ENCODE measurements at regions not wholly inside any gene's neighbourhood (a gene's known extent, or its start where the extent isn't known, plus 50 kb on each side); places are given as distances from the start of the nearest gene placed in this dataset.

DNA sequence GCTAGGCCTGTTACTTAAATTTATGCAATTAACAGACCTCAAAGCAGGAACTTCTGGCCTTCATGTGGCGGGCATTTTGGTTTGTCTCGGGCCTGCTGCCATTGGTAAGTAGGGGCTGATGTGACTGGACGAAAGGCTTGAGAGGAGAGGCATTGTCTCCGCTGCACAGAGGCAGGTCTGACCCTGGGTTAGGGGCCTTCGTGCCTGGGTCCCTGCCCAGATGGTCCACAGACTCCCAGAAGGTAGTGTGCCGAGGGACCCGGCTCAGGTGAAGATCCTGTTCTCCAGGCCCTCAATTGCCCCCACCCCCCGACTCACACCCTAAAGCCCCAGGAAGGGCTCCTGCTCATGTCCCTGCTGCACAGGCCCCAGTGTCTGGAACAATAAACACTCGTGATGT, 764.9 kb downstream of the TMEM182 start:
- no peak for DNase-seq

- no peak for DNase-seq
These were observed 765.4 kb downstream of the TMEM182 start for GRCh38 chr2:103527278-103527677.

DNA sequence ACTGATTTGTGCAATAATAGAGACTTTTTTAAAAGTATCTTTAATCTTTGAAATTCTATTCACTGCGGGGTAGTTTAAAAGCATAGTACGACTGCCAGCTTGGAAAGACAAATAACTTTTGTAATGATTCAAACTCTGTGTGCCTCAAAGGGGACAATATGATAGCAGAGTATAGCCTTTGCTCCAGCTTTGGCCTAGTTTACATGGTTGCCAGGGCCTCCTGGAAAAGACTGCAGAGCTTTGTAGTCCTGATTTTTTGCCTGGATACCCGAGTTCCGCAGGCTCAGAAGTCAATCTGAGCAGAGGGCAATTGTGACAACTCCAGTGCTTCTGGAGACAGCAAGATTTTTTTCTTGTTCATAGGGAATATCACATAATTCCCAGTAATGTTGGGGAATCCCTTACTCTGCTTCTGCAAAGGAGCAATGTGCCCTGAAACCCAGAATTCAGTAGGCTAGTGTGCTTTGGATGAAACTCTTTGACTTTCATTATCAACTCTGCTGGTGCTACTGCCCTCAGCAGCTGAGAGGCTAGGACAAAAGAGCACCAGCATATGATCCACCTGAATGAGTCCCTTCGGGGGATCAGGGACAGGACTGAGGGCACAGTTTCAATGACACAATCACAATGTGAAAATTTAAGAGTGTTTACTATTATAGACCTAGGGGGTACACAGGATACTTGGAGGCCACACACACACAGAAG, 768.1 kb downstream of the TMEM182 start:
- no peak for DNase-seq

DNA sequence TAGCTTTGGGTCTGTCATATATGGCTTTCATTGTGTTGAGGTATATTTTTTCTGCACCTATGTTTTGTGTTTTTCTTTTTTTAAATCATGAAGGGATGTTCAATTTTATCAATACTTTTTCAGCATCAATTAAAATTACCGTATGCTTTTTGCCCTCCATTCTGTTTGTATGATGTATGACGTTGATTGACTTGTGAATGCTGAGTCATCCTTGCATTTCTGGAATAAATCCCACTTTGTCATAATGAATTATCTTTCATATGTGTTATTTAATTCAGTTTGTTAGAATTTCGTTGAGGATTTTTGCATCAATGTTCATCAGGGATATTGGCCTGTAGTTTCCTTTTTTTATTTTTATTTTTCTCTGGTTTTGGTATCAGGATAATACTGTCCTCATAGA, 790.9 kb downstream of the TMEM182 start:
- no peak for DNase-seq

- DNase-seq: no peak
These were observed 833.0 kb downstream of the TMEM182 start for GRCh38 chr2:103594823-103595222.

GRCh38 chr2:103605071-103605780, 843.4 kb downstream of the TMEM182 start:
- no peak for DNase-seq

- no peak for DNase-seq
These were observed 853.8 kb downstream of the TMEM182 start for GRCh38 chr2:103615611-103616105.

DNA sequence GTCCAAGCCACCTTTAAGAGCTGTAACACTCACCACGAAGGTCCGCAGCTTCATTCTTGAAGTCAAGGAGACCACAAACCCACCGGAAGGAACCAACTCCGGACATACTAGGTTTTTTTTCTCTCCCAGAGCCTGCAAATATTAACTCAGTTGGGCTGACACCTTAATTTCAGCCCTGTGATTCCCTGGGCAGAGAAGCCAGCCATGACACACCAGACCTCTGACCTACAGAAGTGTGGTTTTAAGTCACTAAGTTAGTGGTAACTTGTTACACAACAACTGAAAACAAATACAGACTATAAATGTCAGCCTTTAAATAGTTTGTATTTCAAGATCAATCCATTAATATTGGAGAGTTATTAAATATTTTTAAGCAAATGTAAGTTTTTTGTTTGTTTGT, 855.1 kb downstream of the TMEM182 start:
- DNase-seq: no peak

GRCh38 chr2:103618112-103618511, 856.3 kb downstream of the TMEM182 start:
- no peak for DNase-seq

DNA sequence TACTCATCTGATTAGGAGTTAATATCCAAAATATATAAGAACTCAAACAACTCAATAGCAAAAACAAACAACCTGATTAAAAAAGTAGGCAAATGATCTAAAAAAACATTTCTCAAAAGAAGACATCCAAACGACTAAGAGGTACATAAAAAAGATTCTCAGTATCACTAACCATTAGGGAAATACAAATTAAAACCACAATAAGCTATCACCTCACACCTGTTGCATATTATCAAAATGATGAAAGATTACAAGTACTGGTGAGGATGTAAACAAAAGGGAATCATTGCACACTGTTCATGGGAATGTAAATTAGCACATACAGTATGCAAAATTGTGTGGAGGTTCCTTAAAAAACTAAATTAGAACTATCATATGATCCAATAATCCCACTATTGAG, 865.5 kb downstream of the TMEM182 start:
- DNase-seq: no peak

DNA sequence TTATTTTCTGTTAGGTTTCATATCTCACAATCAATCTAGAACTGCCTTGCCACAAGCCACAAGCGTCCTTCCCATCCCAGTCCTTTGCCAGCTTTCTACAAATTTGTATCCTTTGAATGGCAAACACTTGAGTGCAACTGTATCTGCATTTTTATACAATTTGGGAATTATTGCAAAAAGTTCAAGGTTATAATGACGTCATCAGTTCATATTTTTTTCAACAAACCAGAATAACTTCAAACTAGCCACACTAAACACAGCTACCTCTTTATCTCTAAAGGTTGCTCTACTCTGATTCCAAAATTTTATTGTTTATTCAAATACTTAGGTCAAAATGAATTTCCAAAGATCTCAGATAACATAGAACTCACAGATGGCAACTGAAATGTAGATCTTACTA, 877.1 kb downstream of the TMEM182 start:
- no peak for DNase-seq

DNA sequence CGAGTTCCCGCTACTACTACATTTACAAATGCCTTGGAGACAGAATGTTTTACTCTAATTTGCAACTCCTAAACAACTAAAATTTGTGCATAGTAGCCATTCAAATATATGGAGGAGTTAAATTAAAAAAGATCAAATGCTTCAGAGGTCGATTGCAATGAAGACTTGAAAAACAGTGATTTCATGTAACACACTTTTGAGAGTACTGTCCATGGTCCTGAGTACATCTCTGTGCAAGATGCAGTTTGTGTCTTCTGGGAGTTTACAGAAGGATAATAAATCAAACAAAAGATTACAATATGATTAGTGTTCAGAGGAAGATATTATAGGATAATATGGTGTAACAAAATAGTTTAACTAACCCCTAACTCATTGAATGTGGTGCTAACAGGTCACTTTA, 894.7 kb downstream of the TMEM182 start:
- no peak for DNase-seq

DNA sequence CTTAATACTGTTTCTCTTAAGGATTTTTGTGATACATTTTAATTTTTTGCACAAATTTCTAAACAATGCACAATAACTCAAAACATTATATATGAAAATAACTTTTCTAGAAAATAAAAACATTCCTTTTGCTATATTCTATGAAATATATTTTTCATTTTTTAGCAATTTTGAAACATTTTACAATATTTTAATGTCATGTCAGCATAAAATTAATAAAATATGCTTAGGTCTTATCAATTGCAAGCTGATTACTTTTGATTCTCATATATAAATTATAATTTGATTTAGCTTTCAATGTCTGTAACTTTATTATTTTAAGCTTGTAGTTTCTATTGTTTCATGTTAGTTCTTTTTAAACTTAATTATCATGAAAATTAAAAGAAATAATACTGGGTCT, 898.7 kb downstream of the TMEM182 start:
- no peak for DNase-seq

DNA sequence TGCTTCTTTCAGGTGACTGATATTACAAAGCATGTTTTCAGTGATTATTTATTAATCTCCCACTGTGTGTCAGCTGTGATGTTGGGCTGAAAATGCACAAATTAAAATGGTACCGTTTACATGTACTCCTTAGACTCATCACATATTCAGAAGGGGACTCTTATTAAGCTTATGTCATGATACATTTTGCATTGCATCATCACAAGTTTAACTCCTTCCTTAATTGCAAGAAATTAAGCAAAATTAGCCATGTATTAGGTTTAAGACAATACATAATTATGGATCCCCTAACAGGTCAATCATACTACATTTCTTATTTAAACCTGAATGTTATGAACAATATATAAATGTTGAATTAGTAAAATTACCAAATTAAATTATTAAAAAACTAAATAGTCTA, 899.1 kb downstream of the TMEM182 start:
- no peak for DNase-seq

DNA sequence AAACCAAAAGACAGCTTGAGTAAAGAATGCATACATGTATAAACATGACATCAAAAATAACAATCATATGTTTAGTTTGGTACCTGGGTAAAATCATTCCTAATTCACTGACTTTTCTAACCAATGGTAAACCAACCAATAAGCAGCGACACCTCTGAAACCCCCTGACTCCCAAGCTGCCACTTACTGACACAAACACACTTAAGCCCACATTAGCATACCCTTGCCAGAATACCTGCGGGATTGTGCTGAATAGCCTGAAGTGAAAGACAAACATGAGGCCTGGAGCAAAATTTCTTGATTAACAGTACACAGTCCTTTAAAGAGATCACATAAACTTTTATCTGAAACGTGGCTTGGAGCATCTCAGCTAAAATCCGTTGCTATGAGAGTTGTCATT, 902.9 kb downstream of the TMEM182 start:
- DNase-seq: no peak

- no peak for DNase-seq
These were observed 905.6 kb downstream of the TMEM182 start for GRCh38 chr2:103667335-103667884.

DNA sequence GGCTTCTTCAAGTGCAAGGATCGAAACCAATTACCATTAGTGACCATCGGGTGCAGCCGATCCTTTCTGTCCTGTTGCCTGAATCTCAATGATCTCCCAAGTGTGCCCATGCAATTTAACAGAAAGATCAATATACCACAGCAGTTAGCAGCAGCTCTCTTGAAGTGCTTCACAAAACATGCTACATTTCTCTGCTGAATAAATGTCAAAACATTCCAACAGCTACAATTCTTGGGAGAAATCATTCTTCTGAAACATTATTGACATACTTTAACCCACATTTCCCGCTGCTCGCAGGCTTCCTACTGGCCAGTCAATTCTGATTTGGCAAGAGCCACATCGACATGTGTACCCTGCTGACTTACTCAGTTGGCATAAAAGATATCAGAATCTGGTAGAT, 907.7 kb downstream of the TMEM182 start:
- no peak for DNase-seq
